Sigmoid colon (tissue), 6 donors: ENCODE measurements at regions not wholly inside any gene's neighbourhood (a gene's known extent, or its start where the extent isn't known, plus 50 kb on each side); places are given as distances from the start of the nearest gene placed in this dataset.
"Not testable (repeated sequence)": the region's sequence is repeated elsewhere in the genome, so short reads cannot be mapped to it uniquely, and the experiment has no call there.

ENCODE experiments used
- DNase-seq: peaks from one replicate; pipeline ENCODE4 v3.0.0-alpha.2; 2019
- H3K27ac ChIP-seq, 4 donors: fragments of 200-600 bp; sonication (generic); one replicate each; pipeline ENCODE4 v1.5.1; 2016 to 2019; ENCODE audit warnings: mild to moderate bottlenecking in 1 of 4
- H3K27me3 ChIP-seq, 3 donors: fragments of 200-600 bp; sonication (generic); one replicate each; pipeline ENCODE4 v1.5.1; 2019; ENCODE audit warnings: mild to moderate bottlenecking in 1 of 3
- H3K36me3 ChIP-seq, 4 donors: fragments of 200-600 bp; sonication (generic); one replicate each; pipeline ENCODE4 v1.5.1; 2016 to 2019
- H3K4me1 ChIP-seq, 4 donors: fragments of 200-600 bp; sonication (generic); one replicate each; pipeline ENCODE4 v1.5.1; 2017 to 2019
- H3K4me3 ChIP-seq, 4 donors: fragments of 200-600 bp; sonication (generic); one replicate each; pipeline ENCODE4 v1.5.1; 2017 to 2019; ENCODE audit warnings: mild to moderate bottlenecking in 2 of 4, moderate library complexity in 1 of 4
- H3K9me3 ChIP-seq, 4 donors: fragments of 200-600 bp in 3 of 4; sonication (generic) in 3 of 4; one replicate each; pipeline versions ENCODE4 v1.5.1 to v1.6.1; 2013 to 2019
- EP300 ChIP-seq, 4 donors: sonication (generic); formaldehyde crosslinking; IDR thresholded peaks; one replicate each; pipeline ENCODE4 v1.6.1; 2017; ENCODE audit warnings: antibody characterized with exemption in 4 of 4
- POLR2A ChIP-seq, 2 donors: fragments of 450-650 bp; IDR thresholded peaks; one replicate each; pipeline ENCODE4 v1.6.1; 2016; ENCODE audit warnings: antibody characterized with exemption in 2 of 2, mild to moderate bottlenecking in 2 of 2, moderate library complexity in 2 of 2
- POLR2AphosphoS5 ChIP-seq, 4 donors: sonication (generic); formaldehyde crosslinking; IDR thresholded peaks; one replicate each; pipeline ENCODE4 v1.6.1; 2017; ENCODE audit warnings: antibody characterized with exemption in 4 of 4
- WGBS, 2 donors: extraction: QIAGEN DNeasy Blood & Tissue Kit; methylation state at CpG; one replicate each; pipeline ENCODE4 v1.1.7; 2013; 5-methylcytosine and 5-hydroxymethylcytosine counted together
- intact Hi-C: fragments of 100-400 bp; cut with DNase I; formaldehyde crosslinking; loops from one replicate; pipeline ENCODE4 v1.15.1; 2023
- TF ChIP-seq, protein P1 (sequence below), 4 experiments: fragments of 450-650 bp in 3 of 4; fragments of 200-600 bp in 1 of 4; IDR thresholded peaks; one replicate each; pipeline ENCODE4 v1.5.1; 2016 to 2019; ENCODE audit warnings: antibody characterized with exemption in 4 of 4, mild to moderate bottlenecking in 3 of 4, moderate library complexity in 2 of 4
- donor health status: healthy with polysubstance abuse.
- donor health status: healthy.

DNA sequence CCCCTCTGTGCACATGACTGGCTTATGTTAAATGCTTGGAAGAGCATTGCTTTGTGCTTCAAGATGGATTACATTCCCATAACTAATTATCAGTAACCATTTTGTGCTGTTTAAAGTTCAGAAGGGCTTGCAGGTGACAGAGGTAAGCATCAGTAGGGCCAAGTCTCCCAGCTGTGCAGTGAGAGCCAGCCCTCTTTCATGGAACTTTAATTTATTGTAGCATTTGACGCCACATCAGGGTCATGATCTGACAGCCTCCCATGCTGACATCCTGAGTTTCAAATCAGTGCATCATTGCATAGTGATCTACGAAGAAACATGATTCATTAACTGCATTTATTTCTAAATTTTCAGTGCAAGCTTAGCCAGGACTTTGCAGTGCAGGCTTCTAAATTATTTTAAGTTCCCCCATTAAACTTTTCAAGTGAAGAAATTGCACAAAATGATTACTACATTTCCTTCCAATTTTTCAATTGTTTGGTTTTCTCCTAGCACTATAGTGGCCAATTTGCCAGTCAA, 380.9 kb downstream of the UTRN start:
- TF ChIP-seq POLR2A (IDR thresholded peaks at IDR 0.05) (no peak), EP300 (IDR thresholded peaks at IDR 0.05) (no peak), POLR2AphosphoS5 (IDR thresholded peaks at IDR 0.05) (no peak)
- TF ChIP-seq, protein P1, sequence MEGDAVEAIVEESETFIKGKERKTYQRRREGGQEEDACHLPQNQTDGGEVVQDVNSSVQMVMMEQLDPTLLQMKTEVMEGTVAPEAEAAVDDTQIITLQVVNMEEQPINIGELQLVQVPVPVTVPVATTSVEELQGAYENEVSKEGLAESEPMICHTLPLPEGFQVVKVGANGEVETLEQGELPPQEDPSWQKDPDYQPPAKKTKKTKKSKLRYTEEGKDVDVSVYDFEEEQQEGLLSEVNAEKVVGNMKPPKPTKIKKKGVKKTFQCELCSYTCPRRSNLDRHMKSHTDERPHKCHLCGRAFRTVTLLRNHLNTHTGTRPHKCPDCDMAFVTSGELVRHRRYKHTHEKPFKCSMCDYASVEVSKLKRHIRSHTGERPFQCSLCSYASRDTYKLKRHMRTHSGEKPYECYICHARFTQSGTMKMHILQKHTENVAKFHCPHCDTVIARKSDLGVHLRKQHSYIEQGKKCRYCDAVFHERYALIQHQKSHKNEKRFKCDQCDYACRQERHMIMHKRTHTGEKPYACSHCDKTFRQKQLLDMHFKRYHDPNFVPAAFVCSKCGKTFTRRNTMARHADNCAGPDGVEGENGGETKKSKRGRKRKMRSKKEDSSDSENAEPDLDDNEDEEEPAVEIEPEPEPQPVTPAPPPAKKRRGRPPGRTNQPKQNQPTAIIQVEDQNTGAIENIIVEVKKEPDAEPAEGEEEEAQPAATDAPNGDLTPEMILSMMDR (IDR thresholded peaks at IDR 0.05) = no peak
- 78 to 88% methylated on average over 2 of the region's 2 CpGs for WGBS, 2 donors

DNA sequence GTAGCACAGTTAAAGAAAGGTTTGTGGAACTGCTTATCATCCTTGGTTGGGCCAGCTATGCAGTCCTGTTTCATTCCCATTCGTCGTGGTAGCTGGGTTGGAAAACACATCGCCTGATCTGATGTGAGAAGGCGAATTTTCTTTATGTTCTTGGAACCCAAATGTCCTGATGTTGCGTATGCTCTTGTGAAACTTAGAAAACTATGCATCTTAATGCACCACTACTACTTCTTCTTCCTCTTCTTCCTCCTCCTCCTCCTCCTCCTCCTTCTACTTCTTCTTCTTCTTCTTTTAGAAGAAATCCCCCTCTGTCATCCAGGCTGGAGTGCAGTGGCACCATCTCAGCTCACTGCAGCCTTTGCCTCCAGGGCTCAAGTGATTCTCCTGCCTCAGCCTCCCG, 381.6 kb downstream of the UTRN start:
- Histone ChIP-seq H3K4me1 (no peaks in the 10 kb centered on the region), H3K27ac (no peak overlapping the region), H3K4me3 (no peak overlapping the region), H3K9me3 (peaks cover 0 to 8% (median 5%) of the 10 kb centered on the region in 4 donors), H3K36me3 (no peaks in the 10 kb centered on the region), H3K27me3 (no peaks in the 10 kb centered on the region)
- WGBS, 2 donors = 87 to 91% methylated on average over 6 of the region's 6 CpGs
- TF ChIP-seq POLR2AphosphoS5 (IDR thresholded peaks at IDR 0.05) (no peak), EP300 (IDR thresholded peaks at IDR 0.05) (no peak), POLR2A (IDR thresholded peaks at IDR 0.05) (no peak)
- TF ChIP-seq, protein P1 (IDR thresholded peaks at IDR 0.05) = no peak
- intact Hi-C loops = no loop called here
- no peak for DNase-seq

More for the DNA sequence above, 380.9 kb downstream of the UTRN start:
- peaks cover 0 to 7% (median 4%) of the 10 kb centered on the region in 4 donors for H3K9me3 ChIP-seq
- no peaks in the 10 kb centered on the region for H3K36me3 ChIP-seq
- no peaks in the 10 kb centered on the region for H3K27me3 ChIP-seq
- DNase-seq = no peak
- H3K4me1 ChIP-seq = no peaks in the 10 kb centered on the region
- intact Hi-C loops = no loop called here
- no peak overlapping the region for H3K27ac ChIP-seq
- no peak overlapping the region for H3K4me3 ChIP-seq

DNA sequence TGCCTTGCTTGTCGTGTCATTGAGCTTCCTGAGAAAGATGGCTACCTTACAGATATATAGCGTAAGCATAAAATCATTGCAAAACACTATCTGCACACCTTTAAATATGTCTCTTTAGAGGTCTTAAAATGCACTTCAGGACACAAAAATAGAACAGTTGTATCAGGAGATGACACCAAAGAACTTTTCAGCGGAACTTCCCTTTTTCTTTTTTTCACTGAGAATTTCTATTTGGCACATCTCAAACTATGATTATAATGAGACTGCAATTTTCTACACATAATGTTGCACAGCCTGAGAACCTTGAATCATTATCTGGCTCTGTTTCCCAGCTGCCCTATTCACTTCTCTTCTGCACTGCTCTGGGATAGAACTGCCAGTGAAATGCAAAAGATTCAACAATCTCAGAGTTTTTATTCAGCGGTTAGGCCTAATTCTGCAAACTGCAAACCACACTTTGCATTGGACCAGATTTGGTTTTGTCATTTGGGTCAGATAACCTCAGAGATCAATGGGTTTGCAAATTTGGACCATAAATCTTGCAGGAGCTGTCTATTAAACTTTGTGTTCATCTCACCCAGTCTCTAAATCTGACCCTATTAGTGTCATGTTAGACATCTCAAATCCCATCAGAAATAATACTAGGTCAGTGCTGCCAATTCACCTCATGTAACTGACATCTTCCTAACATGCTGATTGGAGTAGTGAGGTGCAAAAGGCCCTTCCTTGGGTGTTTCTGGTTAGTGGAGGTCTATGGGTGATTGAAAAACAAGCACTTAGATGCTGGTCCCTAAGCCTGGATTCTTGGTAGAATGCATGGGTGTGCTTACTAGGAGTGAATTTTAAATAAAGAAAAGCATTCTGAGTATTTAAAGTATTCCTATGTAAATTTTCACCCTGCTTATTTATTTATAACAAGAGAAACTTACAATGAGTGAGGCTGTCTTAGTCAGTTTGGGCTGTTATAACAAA, 382.7 kb downstream of the UTRN start:
- peaks cover 3 to 8% (median 5%) of the 10 kb centered on the region in 4 donors for H3K9me3 ChIP-seq
- no peak overlapping the region for H3K4me3 ChIP-seq
- no peaks in the 10 kb centered on the region for H3K4me1 ChIP-seq
- no peak overlapping the region for H3K27ac ChIP-seq
- WGBS, 2 donors = 86% methylated on average over 4 of the region's 4 CpGs
- no peaks in the 10 kb centered on the region for H3K27me3 ChIP-seq
- intact Hi-C loops = no loop called here
- TF ChIP-seq, protein P1 (IDR thresholded peaks at IDR 0.05) = no peak
- TF ChIP-seq POLR2A (IDR thresholded peaks at IDR 0.05) = no peak
- TF ChIP-seq EP300 (IDR thresholded peaks at IDR 0.05) = no peak
- no peaks in the 10 kb centered on the region for H3K36me3 ChIP-seq
- no peak for DNase-seq

DNA sequence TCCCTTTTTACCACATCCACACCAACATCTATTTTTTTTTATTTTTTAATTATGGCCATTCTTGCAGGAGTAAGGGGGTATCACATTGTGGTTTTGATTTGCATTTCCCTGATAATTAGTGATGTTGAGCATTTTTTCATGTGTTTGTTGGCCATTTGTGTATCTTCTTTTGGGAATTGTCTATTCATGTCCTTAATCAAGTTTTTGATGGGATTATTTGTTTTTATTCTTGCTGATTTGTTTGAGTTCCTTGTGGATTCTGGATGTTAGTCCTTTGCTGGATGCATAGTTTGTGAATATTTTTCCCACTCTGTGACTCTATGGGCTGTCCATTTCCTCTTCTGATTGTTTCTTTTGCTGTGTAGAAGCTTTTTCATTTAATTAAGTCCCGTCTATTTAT, 385.1 kb downstream of the UTRN start:
- H3K27ac ChIP-seq, H3K36me3 ChIP-seq, H3K4me3 ChIP-seq, H3K27me3 ChIP-seq, DNase-seq, H3K4me1 ChIP-seq, intact Hi-C loops: not testable (repeated sequence)
- peaks cover 3 to 14% (median 6%) of the 10 kb centered on the region in 4 donors for H3K9me3 ChIP-seq
- WGBS, 2 donors = 93 to 97% methylated on average over 1 of the region's 1 CpG

DNA sequence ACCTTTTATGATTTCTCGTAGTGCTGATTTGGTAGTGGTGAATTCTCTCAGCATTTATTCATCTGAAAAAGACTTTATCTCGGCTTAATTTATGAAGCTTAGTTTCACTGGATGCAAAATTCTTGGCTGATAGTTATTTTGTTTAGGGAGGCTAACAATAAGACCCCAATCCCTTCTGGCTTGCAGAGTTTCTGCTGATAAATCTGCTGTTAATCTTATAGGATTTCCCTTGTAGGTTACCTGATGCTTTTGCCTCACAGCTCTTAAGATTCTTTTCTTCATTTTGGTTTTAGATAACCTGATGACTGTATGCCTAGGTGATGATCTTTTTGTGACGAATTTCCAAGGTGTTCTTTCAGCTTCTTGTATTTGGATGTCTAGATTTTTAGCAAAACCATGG, 388.7 kb downstream of the UTRN start:
- TF ChIP-seq EP300 (IDR thresholded peaks at IDR 0.05) = no peak
- TF ChIP-seq, protein P1 (IDR thresholded peaks at IDR 0.05) = no peak
- no peak overlapping the region for H3K27ac ChIP-seq
- H3K36me3 ChIP-seq = no peaks in the 10 kb centered on the region
- no peaks in the 10 kb centered on the region for H3K27me3 ChIP-seq
- intact Hi-C loops = no loop called here
- H3K9me3 ChIP-seq = peaks cover 3 to 14% (median 6%) of the 10 kb centered on the region in 4 donors
- H3K4me3 ChIP-seq = no peak overlapping the region
- H3K4me1 ChIP-seq = peaks cover 0 to 11% (median 5%) of the 10 kb centered on the region in 4 donors
- 84 to 96% methylated on average over 3 of the region's 3 CpGs for WGBS, 2 donors
- DNase-seq = no peak
